ENCODE measurements at regions not wholly inside any gene's neighbourhood (a gene's known extent, or its start where the extent isn't known, plus 50 kb on each side); places are given as distances from the start of the nearest gene placed in this dataset.

GRCh38 chr2:67295406-67295805 lies 101.7 kb upstream of the ETAA1 start:
- no peaks in the 10 kb centered on the region for H3K36me3 ChIP-seq (ENCODE audit: control insufficient read depth in 2 of 2, extremely low read depth in 1 of 2, insufficient read depth in 2 of 2, low read length in 2 of 2)
- peaks cover 6% of the 10 kb centered on the region for H3K4me1 ChIP-seq (ENCODE audit: control insufficient read depth, extremely low read depth, insufficient read depth, low read length)
- H4K20me1 ChIP-seq (replicated peaks; ENCODE audit: control insufficient read depth, extremely low read depth, insufficient read depth, low read length): no peaks in the 10 kb centered on the region
- no peak overlapping the region for H3K4me3 ChIP-seq (replicated peaks in 1 of 3; ENCODE audit: insufficient read depth in 1 of 3, low read depth in 1 of 3, low read length in 3 of 3)
- no peaks in the 10 kb centered on the region for H3K27me3 ChIP-seq (ENCODE audit: control insufficient read depth in 2 of 2, insufficient read depth in 2 of 2, low read length in 2 of 2)
- ChIA-PET CTCF (no interaction called here), POLR2A (no interaction called here)
- H3K9me1 ChIP-seq (replicated peaks; ENCODE audit: control insufficient read depth, extremely low read depth, insufficient read depth, low read length): no peaks in the 10 kb centered on the region
- no peak overlapping the region for H3K4me2 ChIP-seq (ENCODE audit: insufficient read depth, low read length)
- TF ChIP-seq CTCF (IDR thresholded peaks at IDR 0.05; ENCODE audit: extremely low read depth in 1 of 2, insufficient read depth in 1 of 2, low read depth in 1 of 2, low read length in 2 of 2) (no peak), POLR2AphosphoS5 (IDR thresholded peaks at IDR 0.05; ENCODE audit: insufficient read depth, low read depth, low read length) (no peak), POLR2A (IDR thresholded peaks at IDR 0.05; ENCODE audit: low read depth, low read length) (no peak), FOS (IDR thresholded peaks at IDR 0.05; ENCODE audit: borderline replicate concordance, insufficient read depth, low read length) (no peak), MYC (IDR thresholded peaks at IDR 0.05; ENCODE audit: low read depth, low read length) (no peak), GATA2 (IDR thresholded peaks at IDR 0.05; ENCODE audit: insufficient read depth, insufficient read length, low read depth, low read length) (no peak), JUN (IDR thresholded peaks at IDR 0.05; ENCODE audit: borderline replicate concordance, insufficient read depth, insufficient read length, low read depth) (no peak), MAX (IDR thresholded peaks at IDR 0.05; ENCODE audit: insufficient read depth, insufficient read length) (no peak), EZH2 (IDR thresholded peaks at IDR 0.05; ENCODE audit: borderline replicate concordance, low read depth, low read length, severe bottlenecking) (no peak)
- no peak for FAIRE-seq
- BruUV-seq (replicated peaks): no TSS peak
- no peak overlapping the region for H3K27ac ChIP-seq (ENCODE audit: insufficient read depth, low read depth, low read length)
- H3K79me2 ChIP-seq (ENCODE audit: control insufficient read depth, insufficient read depth, low read length): no peaks in the 10 kb centered on the region
- H2AFZ ChIP-seq (ENCODE audit: low read depth, low read length): no peak overlapping the region
- no peaks in the 10 kb centered on the region for H3K9me3 ChIP-seq (replicated peaks; ENCODE audit: control insufficient read depth, insufficient read depth, low read length)
- dilution Hi-C loops (cut with MboI; ENCODE audit: extremely low pct_ligation_motif_present, low sequenced_read_pairs): no loop called here
- intact Hi-C loops (cut with micrococcal nuclease): no loop called here
- no peak overlapping the region for H3K9ac ChIP-seq (replicated peaks; ENCODE audit: extremely low read depth, insufficient read depth, low read length)
- no peak for DNase-seq (ENCODE audit: low read depth, low spot score)

Measured in endothelial cell of umbilical vein (primary cell).